NCI-H748 (cell line): ENCODE measurements at regions not wholly inside any gene's neighbourhood (a gene's known extent, or its start where the extent isn't known, plus 50 kb on each side); places are given as distances from the start of the nearest gene placed in this dataset.
"Not testable (repeated sequence)": the region's sequence is repeated elsewhere in the genome, so short reads cannot be mapped to it uniquely, and the experiment has no call there.

Experiments
- DNase-seq: peaks from one replicate; lab custom pipeline; 2025; ENCODE audit not compliant: unreplicated experiment; lab: John Stamatoyannopoulos, UW

GRCh38 chr11:96447208-96448110 is 57.6 kb downstream of the JRKL start:
- DNase-seq, result no peak

GRCh38 chr11:96448225-96448624 is 58.4 kb downstream of the JRKL start:
- DNase-seq, result no peak

- DNase-seq, result no peak
Observed at GRCh38 chr11:96456111-96456510, 66.3 kb downstream of the JRKL start.

GRCh38 chr11:96459751-96460150 is 69.9 kb downstream of the JRKL start:
- DNase-seq, result no peak

GRCh38 chr11:96461871-96462270 is 72.1 kb downstream of the JRKL start:
- no peak for DNase-seq

GRCh38 chr11:96464700-96465307 is 75.0 kb downstream of the JRKL start:
- peak; percentile 78 for DNase-seq

- peak; percentile 44 for DNase-seq
Observed at GRCh38 chr11:96465512-96465911, 75.7 kb downstream of the JRKL start.

GRCh38 chr11:96466607-96467006 is 76.8 kb downstream of the JRKL start:
- DNase-seq, result no peak

GRCh38 chr11:96469776-96470175 is 80.0 kb downstream of the JRKL start:
- DNase-seq, result no peak

- no peak for DNase-seq
Observed at GRCh38 chr11:96470521-96470920, 80.7 kb downstream of the JRKL start.

GRCh38 chr11:96472085-96472484 is 82.3 kb downstream of the JRKL start:
- no peak for DNase-seq

GRCh38 chr11:96474263-96474662 is 84.5 kb downstream of the JRKL start:
- DNase-seq, result no peak

- DNase-seq, result no peak
Observed at GRCh38 chr11:96481204-96481603, 91.4 kb downstream of the JRKL start.

- no peak for DNase-seq
Observed at GRCh38 chr11:96481771-96482170, 92.0 kb downstream of the JRKL start.

GRCh38 chr11:96482193-96482592 is 92.4 kb downstream of the JRKL start:
- DNase-seq, result no peak

- DNase-seq, result no peak
Observed at GRCh38 chr11:96483374-96483955, 93.7 kb downstream of the JRKL start.

- no peak for DNase-seq
Observed at GRCh38 chr11:96484361-96484760, 94.5 kb downstream of the JRKL start.

- DNase-seq, result peak; percentile 37
Observed at GRCh38 chr11:96486890-96487611, 97.2 kb downstream of the JRKL start.

GRCh38 chr11:96488911-96489310 is 99.1 kb downstream of the JRKL start:
- DNase-seq, result not testable (repeated sequence)

GRCh38 chr11:96500440-96500839 is 110.6 kb downstream of the JRKL start:
- no peak for DNase-seq

GRCh38 chr11:96506041-96506440 is 116.2 kb downstream of the JRKL start:
- DNase-seq, result no peak
